Skeletal muscle tissue (tissue), 3 donors: ENCODE measurements at regions not wholly inside any gene's neighbourhood (a gene's known extent, or its start where the extent isn't known, plus 50 kb on each side); places are given as distances from the start of the nearest gene placed in this dataset.
"Not testable (repeated sequence)": the region's sequence is repeated elsewhere in the genome, so short reads cannot be mapped to it uniquely, and the experiment has no call there.

Experiments
- H3K27ac ChIP-seq: one replicate; pipeline ENCODE4 v1.7.0; 2013; ENCODE audit warnings: mild to moderate bottlenecking, low read depth, low read length, inconsistent platforms
- H3K27me3 ChIP-seq, 3 donors: one replicate each; pipeline ENCODE4 v1.7.0; 2013; ENCODE audit warnings: low read length in 3 of 3; ENCODE audit not compliant: control insufficient read depth in 3 of 3, insufficient read depth in 3 of 3
- H3K36me3 ChIP-seq, 3 donors: one replicate each; pipeline ENCODE4 v1.7.0; 2013; ENCODE audit warnings: low read length in 3 of 3; ENCODE audit not compliant: control insufficient read depth in 3 of 3, insufficient read depth in 3 of 3
- H3K4me1 ChIP-seq, 3 donors: one replicate each; pipeline ENCODE4 v1.7.0; 2013; ENCODE audit warnings: low read length in 3 of 3, mild to moderate bottlenecking in 3 of 3; ENCODE audit not compliant: control insufficient read depth in 3 of 3, insufficient read depth in 3 of 3
- H3K4me3 ChIP-seq, 3 donors: one replicate each; pipeline ENCODE4 v1.7.0; 2013; ENCODE audit warnings: low read length in 3 of 3
- H3K9ac ChIP-seq, 3 donors: one replicate each; pipeline ENCODE4 v1.7.0; 2013; ENCODE audit warnings: low read length in 3 of 3, mild to moderate bottlenecking in 3 of 3, moderate library complexity in 2 of 3, low read depth in 1 of 3
- H3K9me3 ChIP-seq, 3 donors: one replicate each; pipeline ENCODE4 v1.7.0; 2013; ENCODE audit warnings: low read length in 3 of 3; ENCODE audit not compliant: control insufficient read depth in 3 of 3
- donor health status: Osteomylitis.

DNA sequence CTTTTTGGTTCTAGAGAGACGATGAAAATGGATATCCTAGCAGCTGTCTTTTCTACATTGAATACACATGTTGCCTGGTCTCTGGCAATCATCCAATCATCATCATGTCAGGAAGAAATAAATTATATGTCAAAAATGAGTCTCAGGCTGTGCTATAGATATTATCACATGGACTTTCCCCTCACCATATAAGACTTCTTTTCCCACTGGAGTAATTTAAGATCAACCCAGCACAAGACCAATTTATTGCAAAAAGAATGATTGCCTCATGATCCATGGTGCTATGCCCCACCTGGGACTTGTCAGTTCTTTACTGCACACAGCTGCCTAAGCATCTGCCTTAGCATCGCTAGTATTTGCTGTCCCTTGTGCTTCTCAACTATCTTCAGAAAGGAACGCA, 783.7 kb upstream of the TMEFF2 start:
- no peaks in the 10 kb centered on the region for H3K9me3 ChIP-seq
- no peaks in the 10 kb centered on the region for H3K36me3 ChIP-seq
- no peak overlapping the region for H3K27ac ChIP-seq
- no peak overlapping the region for H3K4me3 ChIP-seq
- H3K4me1 ChIP-seq, result no peaks in the 10 kb centered on the region
- no peak overlapping the region for H3K9ac ChIP-seq
- H3K27me3 ChIP-seq, result no peaks in the 10 kb centered on the region

DNA sequence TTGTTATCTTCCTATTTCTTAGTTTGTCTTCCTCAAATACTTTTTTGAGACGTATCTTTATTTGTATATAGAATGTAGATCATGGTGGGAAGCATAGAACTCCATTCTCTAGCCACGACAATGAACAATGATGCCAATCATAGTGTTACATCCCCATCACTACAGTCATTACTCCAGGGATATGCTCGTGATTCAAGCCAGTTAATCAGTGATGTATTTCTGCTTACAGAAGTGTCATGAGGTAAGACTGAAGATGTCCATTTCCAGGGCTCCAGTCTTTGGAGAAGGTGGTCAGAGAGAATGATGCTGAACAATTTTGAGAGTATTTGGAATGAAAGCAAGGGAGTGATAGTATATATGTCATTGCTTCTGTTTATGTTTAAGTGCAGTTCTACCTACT, 777.2 kb upstream of the TMEFF2 start:
- no peak overlapping the region for H3K4me3 ChIP-seq
- no peak overlapping the region for H3K27ac ChIP-seq
- no peak overlapping the region for H3K9ac ChIP-seq
- H3K9me3 ChIP-seq, result no peaks in the 10 kb centered on the region
- H3K27me3 ChIP-seq, result no peaks in the 10 kb centered on the region
- no peaks in the 10 kb centered on the region for H3K4me1 ChIP-seq
- no peaks in the 10 kb centered on the region for H3K36me3 ChIP-seq

DNA sequence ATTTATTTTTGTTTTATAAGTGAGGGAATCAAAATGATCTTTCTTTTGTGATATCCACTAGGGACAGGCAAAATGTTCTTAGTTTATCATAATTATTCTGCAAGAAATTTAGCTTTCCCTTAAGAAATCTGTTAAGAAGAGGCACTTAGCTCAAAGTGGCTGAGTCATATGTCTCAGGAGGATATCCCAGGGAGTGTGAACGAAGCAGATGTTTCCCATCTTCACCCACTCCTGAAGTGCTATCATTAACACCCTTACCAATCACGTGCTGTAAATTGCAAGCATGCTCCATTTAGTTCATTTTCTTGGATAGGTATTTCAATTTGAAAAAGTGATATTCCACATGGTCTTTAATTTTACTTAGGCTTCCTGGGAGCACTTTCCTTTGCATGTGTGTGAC, 774.3 kb upstream of the TMEFF2 start:
- Histone ChIP-seq H3K27ac (no peak overlapping the region), H3K9ac (no peak overlapping the region), H3K9me3 (no peaks in the 10 kb centered on the region), H3K27me3 (no peaks in the 10 kb centered on the region), H3K4me3 (no peak overlapping the region), H3K4me1 (no peaks in the 10 kb centered on the region), H3K36me3 (no peaks in the 10 kb centered on the region)

DNA sequence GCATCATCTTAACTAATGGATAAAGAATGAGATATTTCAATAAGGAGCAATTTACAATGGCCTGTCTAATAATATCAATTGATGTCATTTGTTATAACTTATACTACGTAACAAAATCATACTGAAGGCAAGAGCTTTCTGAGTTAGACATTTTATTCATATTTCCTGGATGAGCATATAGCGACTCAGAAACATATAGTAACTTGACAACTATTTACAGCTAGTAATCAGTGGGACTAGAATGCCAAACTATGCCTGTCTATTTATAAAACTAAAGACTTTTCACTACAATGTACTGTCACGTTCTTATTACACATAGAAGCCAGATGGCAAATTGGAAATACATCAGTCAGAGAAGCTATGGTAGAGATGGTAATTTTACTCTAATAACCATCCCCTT, 766.2 kb upstream of the TMEFF2 start:
- H3K27ac ChIP-seq, result no peak overlapping the region
- H3K27me3 ChIP-seq, result no peaks in the 10 kb centered on the region
- H3K36me3 ChIP-seq, result no peaks in the 10 kb centered on the region
- no peak overlapping the region for H3K9ac ChIP-seq
- no peaks in the 10 kb centered on the region for H3K9me3 ChIP-seq
- no peak overlapping the region for H3K4me3 ChIP-seq
- no peaks in the 10 kb centered on the region for H3K4me1 ChIP-seq

GRCh38 chr2:192958615-192959014, 763.9 kb upstream of the TMEFF2 start:
- not testable (repeated sequence) for H3K27ac ChIP-seq, H3K27me3 ChIP-seq, H3K9ac ChIP-seq, H3K4me1 ChIP-seq, H3K36me3 ChIP-seq, H3K9me3 ChIP-seq, H3K4me3 ChIP-seq

DNA sequence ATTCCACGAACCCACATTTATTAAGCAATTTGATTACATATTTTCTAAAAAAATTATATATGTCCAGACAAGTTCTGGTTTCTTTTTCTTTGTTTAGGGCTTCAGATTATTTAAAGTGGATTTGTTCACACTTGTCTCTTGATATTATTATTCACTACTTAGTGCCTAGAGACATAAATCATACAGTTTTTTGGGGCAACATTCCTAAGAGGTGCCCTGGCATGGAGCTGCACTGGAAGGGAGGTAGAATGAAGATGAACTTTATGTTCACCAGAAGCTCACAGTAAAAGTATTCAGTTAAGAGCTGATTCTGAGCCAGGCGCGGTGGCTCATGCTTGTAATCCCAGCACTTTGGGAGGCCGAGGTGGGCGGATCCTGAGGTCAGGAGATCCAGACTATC, 762.7 kb upstream of the TMEFF2 start:
- no peak overlapping the region for H3K4me3 ChIP-seq
- H3K9me3 ChIP-seq, result no peaks in the 10 kb centered on the region

DNA sequence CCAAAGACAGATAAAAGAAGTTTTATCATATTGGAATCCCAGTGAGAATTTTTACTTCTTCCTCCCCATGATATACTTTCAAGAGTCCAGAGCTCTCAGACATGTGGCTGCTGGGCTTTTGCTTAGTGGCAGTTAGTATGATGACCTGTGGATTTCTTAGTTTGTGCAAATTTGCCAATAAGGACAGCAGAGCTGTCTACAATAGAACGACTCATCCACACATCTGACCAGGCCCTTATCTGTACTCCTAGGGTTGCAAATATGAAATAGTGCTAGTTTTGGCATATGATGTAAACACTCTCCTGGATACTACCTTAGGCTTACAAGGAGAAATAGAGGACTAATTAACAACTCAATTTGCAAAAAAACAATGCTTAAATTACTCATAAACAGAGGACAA, 758.4 kb upstream of the TMEFF2 start:
- Histone ChIP-seq H3K9ac (no peak overlapping the region), H3K4me1 (no peaks in the 10 kb centered on the region), H3K27me3 (no peaks in the 10 kb centered on the region), H3K4me3 (no peak overlapping the region), H3K27ac (no peak overlapping the region), H3K9me3 (no peaks in the 10 kb centered on the region), H3K36me3 (no peaks in the 10 kb centered on the region)

More for the DNA sequence above, 762.7 kb upstream of the TMEFF2 start:
- Histone ChIP-seq H3K36me3 (no peaks in the 10 kb centered on the region), H3K4me1 (no peaks in the 10 kb centered on the region), H3K27me3 (no peaks in the 10 kb centered on the region), H3K9ac (no peak overlapping the region), H3K27ac (no peak overlapping the region)

DNA sequence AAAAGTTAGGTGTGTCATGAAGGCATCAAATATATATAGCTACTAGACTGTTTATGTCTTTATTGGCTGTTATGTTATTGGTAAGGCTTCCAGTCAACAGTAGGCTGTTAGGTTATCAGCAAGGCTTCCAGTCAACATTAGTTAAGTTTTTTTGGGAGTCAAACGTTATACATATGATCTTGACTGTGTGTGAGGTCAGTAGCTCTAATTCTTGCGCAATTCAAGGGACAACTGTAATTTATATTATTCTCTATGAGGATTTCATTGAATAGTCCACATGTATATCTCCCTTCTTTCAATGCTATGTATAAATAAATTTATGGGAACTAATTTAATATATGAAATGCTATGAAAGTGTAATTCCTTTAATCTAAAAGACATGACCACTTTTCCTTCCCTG, 757.5 kb upstream of the TMEFF2 start:
- Histone ChIP-seq H3K4me3 (no peak overlapping the region), H3K27me3 (no peaks in the 10 kb centered on the region), H3K9ac (no peak overlapping the region), H3K9me3 (no peaks in the 10 kb centered on the region), H3K27ac (no peak overlapping the region), H3K36me3 (no peaks in the 10 kb centered on the region), H3K4me1 (no peaks in the 10 kb centered on the region)

DNA sequence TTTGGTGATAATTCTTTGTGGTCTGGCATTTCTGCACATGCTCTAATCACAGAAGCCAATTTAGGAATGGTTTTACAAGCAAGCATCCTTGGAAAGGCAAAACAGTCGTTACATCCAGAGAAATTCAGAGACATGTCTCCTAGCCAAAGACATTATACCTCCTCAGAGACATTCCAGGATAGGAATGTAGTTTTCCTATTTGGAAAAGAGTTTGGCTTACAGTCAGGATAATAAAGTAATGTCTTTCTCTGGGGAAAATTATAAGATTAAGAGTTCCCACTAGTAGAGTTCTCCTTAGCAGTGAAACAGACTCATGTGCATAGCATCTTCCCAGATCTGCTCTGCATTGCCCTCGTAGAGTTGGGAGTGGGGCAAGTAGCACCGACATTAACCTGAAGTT, 753.6 kb upstream of the TMEFF2 start:
- Histone ChIP-seq H3K36me3 (no peaks in the 10 kb centered on the region), H3K27ac (no peak overlapping the region), H3K4me3 (no peak overlapping the region), H3K9me3 (no peaks in the 10 kb centered on the region), H3K4me1 (no peaks in the 10 kb centered on the region), H3K9ac (no peak overlapping the region), H3K27me3 (no peaks in the 10 kb centered on the region)

DNA sequence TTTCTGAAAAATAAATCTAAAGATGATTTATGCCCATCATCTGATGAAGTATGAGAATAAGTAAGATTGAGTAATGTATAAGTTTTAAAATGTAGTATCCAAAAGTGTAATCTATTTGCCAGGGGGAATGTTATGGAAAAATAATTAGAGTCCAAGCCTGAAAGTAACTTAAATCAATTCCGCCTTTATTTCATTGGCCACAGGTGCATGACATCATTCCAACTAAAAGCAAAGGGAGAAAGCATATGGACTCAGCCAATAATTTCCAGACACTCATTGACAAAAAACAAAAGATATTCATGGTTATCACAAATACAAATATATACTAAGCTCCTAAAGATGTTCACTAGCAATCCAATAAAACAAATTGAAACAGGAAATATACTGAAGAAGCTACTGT, 752.6 kb upstream of the TMEFF2 start:
- Histone ChIP-seq H3K9me3 (no peaks in the 10 kb centered on the region), H3K4me3 (no peak overlapping the region), H3K36me3 (no peaks in the 10 kb centered on the region), H3K27me3 (no peaks in the 10 kb centered on the region), H3K27ac (no peak overlapping the region), H3K4me1 (no peaks in the 10 kb centered on the region), H3K9ac (no peak overlapping the region)

DNA sequence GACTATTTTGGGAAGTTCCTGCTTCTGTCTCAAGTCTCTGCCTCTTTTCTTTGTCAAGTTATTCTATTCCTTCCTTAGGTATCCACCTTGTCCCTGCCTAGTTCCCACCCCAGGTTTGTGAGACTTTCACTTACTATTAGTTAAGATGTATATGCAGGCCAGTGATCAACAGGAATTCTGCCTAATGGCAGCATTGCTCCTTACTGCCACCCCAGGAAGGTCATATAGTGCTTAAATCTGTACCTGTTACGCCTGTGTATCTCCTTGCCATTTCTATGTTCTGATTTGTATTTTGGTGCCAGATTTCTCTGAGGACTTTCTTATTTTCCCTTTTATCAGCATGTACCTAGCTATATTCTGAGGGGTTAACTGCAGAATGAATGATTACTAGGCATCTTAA, 746.0 kb upstream of the TMEFF2 start:
- H3K27me3 ChIP-seq, result no peaks in the 10 kb centered on the region
- no peak overlapping the region for H3K27ac ChIP-seq
- H3K4me3 ChIP-seq, result no peak overlapping the region
- H3K4me1 ChIP-seq, result no peaks in the 10 kb centered on the region
- H3K9ac ChIP-seq, result no peak overlapping the region
- no peaks in the 10 kb centered on the region for H3K9me3 ChIP-seq
- no peaks in the 10 kb centered on the region for H3K36me3 ChIP-seq
